Upper lobe of left lung (tissue), 6 donors: ENCODE measurements at regions not wholly inside any gene's neighbourhood (a gene's known extent, or its start where the extent isn't known, plus 50 kb on each side); places are given as distances from the start of the nearest gene placed in this dataset.

Source experiments
- ATAC-seq, 2 donors: fragments of 200-7000 bp; cut with Tn5 transposase; one replicate each; pipeline ENCODE4 v1.9.1; 2022; ENCODE audit warnings: mild to moderate bottlenecking in 2 of 2, moderate library complexity in 2 of 2; ENCODE audit not compliant: low FRiP score in 2 of 2
- DNase-seq, 2 donors: peaks; one replicate each; pipeline ENCODE4 v3.0.0-alpha.2; 2019 to 2020
- H3K27ac ChIP-seq, 4 donors: fragments of 200-600 bp; sonication (generic); one replicate each; pipeline ENCODE4 v1.5.1; 2016 to 2019
- H3K27me3 ChIP-seq, 4 donors: fragments of 200-600 bp; sonication (generic); one replicate each; pipeline ENCODE4 v1.5.1; 2017 to 2019
- H3K36me3 ChIP-seq, 4 donors: fragments of 200-600 bp; sonication (generic); one replicate each; pipeline ENCODE4 v1.5.1; 2016 to 2019
- H3K4me1 ChIP-seq, 4 donors: fragments of 200-600 bp; sonication (generic); one replicate each; pipeline ENCODE4 v1.5.1; 2018 to 2019
- H3K4me3 ChIP-seq, 4 donors: fragments of 200-600 bp; sonication (generic); one replicate each; pipeline ENCODE4 v1.5.1; 2017 to 2019; ENCODE audit warnings: mild to moderate bottlenecking in 2 of 4, moderate library complexity in 1 of 4
- H3K9me3 ChIP-seq, 4 donors: fragments of 200-600 bp; sonication (generic); one replicate each; pipeline ENCODE4 v1.5.1; 2018 to 2019
- CTCF ChIP-seq, 6 experiments: fragments of 450-650 bp in 4 of 6; fragments of 200-600 bp in 2 of 6; sonication (generic) in 2 of 6; IDR thresholded peaks; one replicate each; pipeline ENCODE4 v1.5.1; 2016 to 2019; ENCODE audit warnings: antibody characterized with exemption in 6 of 6
- EP300 ChIP-seq, 4 donors: sonication (generic); formaldehyde crosslinking; IDR thresholded peaks; one replicate each; pipeline ENCODE4 v1.5.1; 2017; ENCODE audit warnings: antibody characterized with exemption in 4 of 4, control low read depth in 2 of 4
- POLR2A ChIP-seq, 4 donors: fragments of 450-650 bp; IDR thresholded peaks; one replicate each; pipeline ENCODE4 v1.5.1; 2016 to 2017; ENCODE audit warnings: antibody characterized with exemption in 4 of 4, mild to moderate bottlenecking in 2 of 4
- POLR2AphosphoS5 ChIP-seq, 2 donors: sonication (generic); formaldehyde crosslinking; IDR thresholded peaks; one replicate each; pipeline ENCODE4 v1.5.1; 2017; ENCODE audit warnings: antibody characterized with exemption in 2 of 2
- WGBS, 2 donors: methylation state at CpG; one replicate each; pipeline ENCODE4 v1.1.5; 2017 to 2018; 5-methylcytosine and 5-hydroxymethylcytosine counted together
- donor health status: DM: no; HTN: no; CAD: no; lungs with moderate emphysema.
- donor health status: DM: no; HTN: yes; CAD: no; lungs with severe emphysema.

GRCh38 chr6:9553002-9553401, 861.9 kb downstream of the TFAP2A start:
- DNase-seq = no peak
- peaks cover 0 to 20% (median 4%) of the 10 kb centered on the region in 4 donors for H3K9me3 ChIP-seq
- no peak overlapping the region for H3K4me3 ChIP-seq
- TF ChIP-seq POLR2A (IDR thresholded peaks at IDR 0.05) (no peak), EP300 (IDR thresholded peaks at IDR 0.05) (no peak), CTCF (IDR thresholded peaks at IDR 0.05) (no peak), POLR2AphosphoS5 (IDR thresholded peaks at IDR 0.05) (no peak)
- 35 to 67% methylated on average over 1 of the region's 1 CpG for WGBS, 2 donors
- H3K27ac ChIP-seq = no peak overlapping the region
- no peak for ATAC-seq
- H3K27me3 ChIP-seq = no peaks in the 10 kb centered on the region
- no peaks in the 10 kb centered on the region for H3K4me1 ChIP-seq
- no peaks in the 10 kb centered on the region for H3K36me3 ChIP-seq

GRCh38 chr6:9543649-9544048, 871.2 kb downstream of the TFAP2A start:
- Histone ChIP-seq H3K4me1 (no peaks in the 10 kb centered on the region), H3K36me3 (no peaks in the 10 kb centered on the region), H3K27me3 (no peaks in the 10 kb centered on the region), H3K4me3 (no peak overlapping the region), H3K9me3 (no peaks in the 10 kb centered on the region), H3K27ac (no peak overlapping the region)
- ATAC-seq = no peak
- TF ChIP-seq POLR2A (IDR thresholded peaks at IDR 0.05) (no peak), EP300 (IDR thresholded peaks at IDR 0.05) (no peak), POLR2AphosphoS5 (IDR thresholded peaks at IDR 0.05) (no peak), CTCF (IDR thresholded peaks at IDR 0.05) (no peak)
- WGBS, 2 donors = 80 to 88% methylated on average over 5 of the region's 5 CpGs
- no peak for DNase-seq

GRCh38 chr6:9540534-9541126, 874.2 kb downstream of the TFAP2A start:
- 65 to 72% methylated on average over 2 of the region's 2 CpGs for WGBS, 2 donors
- Histone ChIP-seq H3K27ac (no peak overlapping the region), H3K27me3 (no peaks in the 10 kb centered on the region), H3K4me3 (no peak overlapping the region), H3K9me3 (no peaks in the 10 kb centered on the region), H3K36me3 (no peaks in the 10 kb centered on the region), H3K4me1 (no peaks in the 10 kb centered on the region)
- ATAC-seq = peak in 1 of 2 donors; percentile 46
- TF ChIP-seq CTCF (IDR thresholded peaks at IDR 0.05) (peak; percentile 10 to 64 (median 48)), EP300 (IDR thresholded peaks at IDR 0.05) (no peak)
- no peak for DNase-seq

- H3K27ac ChIP-seq = no peak overlapping the region
- no peak for TF ChIP-seq EP300 (IDR thresholded peaks at IDR 0.05)
- H3K4me1 ChIP-seq = no peaks in the 10 kb centered on the region
- no peak for DNase-seq
- no peaks in the 10 kb centered on the region for H3K27me3 ChIP-seq
- ATAC-seq = no peak
- H3K36me3 ChIP-seq = no peaks in the 10 kb centered on the region
- H3K4me3 ChIP-seq = no peak overlapping the region
- no peaks in the 10 kb centered on the region for H3K9me3 ChIP-seq
Measured at GRCh38 chr6:9540126-9540525, 874.7 kb downstream of the TFAP2A start.

GRCh38 chr6:9539231-9539755, 875.6 kb downstream of the TFAP2A start:
- TF ChIP-seq EP300 (IDR thresholded peaks at IDR 0.05) (no peak), CTCF (IDR thresholded peaks at IDR 0.05) (no peak), POLR2AphosphoS5 (IDR thresholded peaks at IDR 0.05) (no peak), POLR2A (IDR thresholded peaks at IDR 0.05) (no peak)
- ATAC-seq = no peak
- Histone ChIP-seq H3K36me3 (no peaks in the 10 kb centered on the region), H3K4me1 (no peaks in the 10 kb centered on the region), H3K27ac (no peak overlapping the region), H3K9me3 (no peaks in the 10 kb centered on the region), H3K27me3 (no peaks in the 10 kb centered on the region), H3K4me3 (no peak overlapping the region)
- 63 to 69% methylated on average over 4 of the region's 4 CpGs for WGBS, 2 donors
- DNase-seq = no peak
